AG09309 (cell line): ENCODE measurements at regions not wholly inside any gene's neighbourhood (a gene's known extent, or its start where the extent isn't known, plus 50 kb on each side); places are given as distances from the start of the nearest gene placed in this dataset.

Source experiments
- DNase-seq: peaks from one replicate; pipeline ENCODE4 v3.0.0-alpha.2; 2010; ENCODE audit warnings: low read depth
- H3K4me3 ChIP-seq: 2 replicates; pipeline ENCODE4 v1.5.1; 2011; ENCODE audit warnings: mild to moderate bottlenecking, low read depth, low read length, moderate library complexity; ENCODE audit not compliant: control insufficient read depth
- TF ChIP-seq, protein P1 (sequence below): IDR thresholded peaks from 2 replicates; pipeline ENCODE4 v1.5.1; 2011; ENCODE audit warnings: mild to moderate bottlenecking, low read depth, low read length, inconsistent platforms; ENCODE audit not compliant: insufficient read depth, control insufficient read depth; ENCODE audit errors: missing control alignments

DNA sequence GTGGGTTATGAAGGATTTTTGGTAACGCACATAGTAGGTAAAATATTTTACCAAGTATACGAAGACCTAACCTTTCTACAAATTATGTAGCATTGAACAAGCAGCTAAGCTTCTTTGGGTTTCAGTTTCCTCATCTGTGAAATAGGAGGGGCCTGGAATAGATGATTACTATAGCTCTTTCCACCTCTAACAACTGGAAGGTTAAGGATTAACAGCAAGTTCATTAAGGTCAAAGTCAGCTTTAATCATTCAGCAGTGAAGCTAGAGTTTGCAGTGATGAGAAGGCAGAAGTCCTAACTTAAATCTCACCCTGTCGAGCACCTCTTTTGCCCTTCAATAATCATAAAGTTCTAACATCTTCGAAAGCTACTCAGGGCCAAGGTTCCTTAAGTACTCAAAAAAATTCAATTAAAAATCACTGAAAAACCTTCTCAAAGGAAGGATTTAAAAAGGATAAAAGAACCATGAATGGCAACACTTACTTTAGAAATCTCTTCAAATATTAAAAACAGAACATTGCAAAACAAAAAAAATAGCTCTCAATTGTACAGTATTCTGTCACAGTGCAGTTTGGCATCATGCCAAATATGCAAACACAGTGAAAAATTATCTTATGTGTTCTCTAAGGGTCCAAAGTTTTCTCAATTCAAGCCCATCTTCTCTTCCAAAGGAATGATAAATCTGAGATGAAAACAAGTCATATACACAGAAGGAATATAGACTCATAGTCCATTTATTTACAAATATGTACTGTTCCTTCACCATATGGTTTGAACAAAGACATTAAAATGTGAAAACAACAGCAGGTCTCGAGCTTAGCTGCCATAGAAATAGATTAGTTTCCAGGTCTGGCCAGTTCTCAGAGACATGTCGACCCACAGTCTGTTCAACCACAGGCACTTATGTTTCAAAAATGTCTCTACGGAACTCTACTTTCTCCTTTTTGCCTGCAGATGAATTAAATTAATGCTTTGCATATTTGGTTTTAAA lies 152.0 kb upstream of the SLC13A1 start:
- no peak for DNase-seq
- H3K4me3 ChIP-seq: no peak overlapping the region
- TF ChIP-seq, protein P1, sequence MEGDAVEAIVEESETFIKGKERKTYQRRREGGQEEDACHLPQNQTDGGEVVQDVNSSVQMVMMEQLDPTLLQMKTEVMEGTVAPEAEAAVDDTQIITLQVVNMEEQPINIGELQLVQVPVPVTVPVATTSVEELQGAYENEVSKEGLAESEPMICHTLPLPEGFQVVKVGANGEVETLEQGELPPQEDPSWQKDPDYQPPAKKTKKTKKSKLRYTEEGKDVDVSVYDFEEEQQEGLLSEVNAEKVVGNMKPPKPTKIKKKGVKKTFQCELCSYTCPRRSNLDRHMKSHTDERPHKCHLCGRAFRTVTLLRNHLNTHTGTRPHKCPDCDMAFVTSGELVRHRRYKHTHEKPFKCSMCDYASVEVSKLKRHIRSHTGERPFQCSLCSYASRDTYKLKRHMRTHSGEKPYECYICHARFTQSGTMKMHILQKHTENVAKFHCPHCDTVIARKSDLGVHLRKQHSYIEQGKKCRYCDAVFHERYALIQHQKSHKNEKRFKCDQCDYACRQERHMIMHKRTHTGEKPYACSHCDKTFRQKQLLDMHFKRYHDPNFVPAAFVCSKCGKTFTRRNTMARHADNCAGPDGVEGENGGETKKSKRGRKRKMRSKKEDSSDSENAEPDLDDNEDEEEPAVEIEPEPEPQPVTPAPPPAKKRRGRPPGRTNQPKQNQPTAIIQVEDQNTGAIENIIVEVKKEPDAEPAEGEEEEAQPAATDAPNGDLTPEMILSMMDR: no peak

DNA sequence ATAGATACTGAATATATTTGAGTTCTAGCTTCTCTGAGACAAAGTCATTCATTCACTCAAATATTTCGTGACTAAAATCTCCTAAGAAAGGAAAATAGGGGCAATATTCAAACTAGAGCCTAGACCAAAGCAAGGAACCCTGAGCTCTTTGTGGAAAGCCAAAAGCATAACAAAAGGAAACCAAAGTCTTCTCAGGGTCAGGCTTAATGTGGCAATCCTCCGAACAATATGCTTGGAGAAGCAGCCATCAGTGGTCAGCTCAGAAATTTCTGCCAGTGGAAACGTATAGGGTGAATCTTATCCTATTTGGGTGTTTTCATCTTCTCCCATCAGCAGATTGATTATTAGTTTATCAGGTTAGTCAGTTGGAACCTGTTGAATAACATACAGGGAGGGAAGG lies 151.3 kb upstream of the SLC13A1 start:
- no peak for DNase-seq
- TF ChIP-seq, protein P1: no peak
- H3K4me3 ChIP-seq: no peak overlapping the region

GRCh38 chr7:123348690-123349089 lies 148.9 kb upstream of the SLC13A1 start:
- H3K4me3 ChIP-seq: no peak overlapping the region
- DNase-seq: no peak
- TF ChIP-seq, protein P1: no peak

DNA sequence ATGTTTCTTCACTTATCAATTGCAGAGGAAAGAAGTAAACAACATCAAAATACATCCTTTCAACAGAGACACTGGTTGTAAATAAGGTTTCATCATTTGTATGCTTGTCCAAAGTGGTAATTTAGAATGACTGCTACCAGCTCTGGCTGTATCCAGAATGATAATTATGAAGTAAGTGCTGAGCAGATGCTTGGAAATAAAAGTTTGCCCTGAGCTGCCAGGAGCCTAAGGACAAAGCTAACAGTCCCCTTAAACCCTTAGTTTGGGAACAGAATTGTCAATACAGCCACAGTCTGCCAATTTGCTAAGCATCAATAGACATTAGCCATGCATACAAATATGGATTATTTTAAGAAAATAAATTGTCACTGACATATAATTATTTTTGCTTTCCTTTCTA lies 147.0 kb upstream of the SLC13A1 start:
- H3K4me3 ChIP-seq: no peak overlapping the region
- TF ChIP-seq, protein P1: no peak
- no peak for DNase-seq

DNA sequence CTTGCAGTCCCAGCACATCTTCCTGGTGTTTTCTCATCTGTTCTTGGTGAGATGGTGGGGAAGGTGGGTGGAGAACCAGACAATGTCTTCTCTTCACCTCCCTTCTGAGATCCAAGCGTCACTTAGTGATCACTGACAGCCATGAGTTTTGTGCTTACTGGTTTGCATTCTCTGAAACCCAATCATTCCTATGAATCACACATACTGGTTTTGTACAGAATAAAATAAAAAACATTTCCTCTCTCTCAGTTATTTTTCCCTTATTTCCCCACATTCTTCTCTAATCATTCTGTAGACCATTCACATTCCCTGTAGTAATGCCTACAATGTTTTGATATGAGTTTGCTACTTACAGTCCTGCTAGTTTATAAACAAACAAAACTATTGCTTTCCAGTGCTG lies 143.8 kb upstream of the SLC13A1 start:
- H3K4me3 ChIP-seq: no peak overlapping the region
- TF ChIP-seq, protein P1: no peak
- no peak for DNase-seq

DNA sequence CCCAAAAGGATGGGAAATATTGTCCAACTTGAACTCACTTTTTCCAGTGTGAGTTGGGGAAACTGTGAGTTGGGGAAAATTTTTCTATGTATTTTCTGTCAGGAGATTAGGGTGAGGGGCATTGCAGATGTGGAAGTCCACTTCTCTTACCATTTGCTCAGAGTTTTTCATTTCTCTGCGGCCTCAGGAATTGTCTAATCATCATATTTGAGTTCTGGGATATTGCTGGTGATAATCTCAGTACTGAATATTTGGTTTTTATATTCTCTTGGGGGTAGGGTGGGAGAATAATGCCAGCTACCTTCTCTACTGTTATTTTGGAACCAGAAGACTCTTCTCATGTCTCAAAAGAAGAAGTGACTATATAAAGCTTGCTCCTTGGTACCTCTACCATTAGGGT lies 141.3 kb upstream of the SLC13A1 start:
- no peak overlapping the region for H3K4me3 ChIP-seq
- TF ChIP-seq, protein P1: no peak
- no peak for DNase-seq
